Transverse colon (tissue), 3 donors: ENCODE measurements at regions not wholly inside any gene's neighbourhood (a gene's known extent, or its start where the extent isn't known, plus 50 kb on each side); places are given as distances from the start of the nearest gene placed in this dataset.

Experiments
- CTCF ChIP-seq, 5 experiments: fragments of 200-600 bp in 3 of 5; fragments of 450-650 bp in 2 of 5; sonication (generic) in 3 of 5; IDR thresholded peaks; 1 replicate in 2 of 5; 2 replicates in 3 of 5; pipeline ENCODE4 v1.5.1; 2016 to 2017; ENCODE audit warnings: antibody characterized with exemption in 5 of 5, inconsistent platforms in 3 of 5, mild to moderate bottlenecking in 2 of 5, moderate library complexity in 1 of 5
- EP300 ChIP-seq: sonication (generic); formaldehyde crosslinking; IDR thresholded peaks from one replicate; pipeline ENCODE4 v1.6.1; 2017; ENCODE audit warnings: antibody characterized with exemption, low read depth

DNA sequence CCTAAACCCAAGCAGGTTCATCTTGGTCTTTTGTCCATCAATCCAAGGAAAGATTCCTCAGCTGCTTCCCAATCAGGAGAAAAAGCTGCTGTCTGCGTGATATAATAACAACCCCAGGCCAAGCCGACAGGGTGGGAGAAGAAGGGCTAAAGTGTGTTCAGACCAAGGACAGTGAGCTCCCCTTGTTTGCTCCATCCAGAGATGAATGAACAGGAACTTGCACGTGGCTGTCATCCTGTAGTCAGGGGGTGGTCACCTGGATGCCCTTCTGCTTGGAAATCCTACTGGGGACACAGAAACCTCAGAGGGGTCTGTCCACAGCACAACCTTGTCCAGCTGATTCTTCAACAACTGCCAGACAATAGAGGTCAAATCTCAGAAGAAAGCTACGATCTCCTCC lies 414.5 kb downstream of the SOX9 start:
- TF ChIP-seq EP300 (no peak), CTCF (IDR thresholded peaks at IDR 0.05) (no peak)
